Subcutaneous abdominal adipose tissue (tissue), 5 donors: ENCODE measurements at regions not wholly inside any gene's neighbourhood (a gene's known extent, or its start where the extent isn't known, plus 50 kb on each side); places are given as distances from the start of the nearest gene placed in this dataset.

Experiments
- H3K27ac ChIP-seq: one replicate; pipeline ENCODE4 v1.7.0; 2013; ENCODE audit warnings: low read depth, mild to moderate bottlenecking, inconsistent platforms, low read length, moderate library complexity
- H3K27me3 ChIP-seq, 5 donors: one replicate each; pipeline ENCODE4 v1.7.0; 2013; ENCODE audit warnings: low read length in 5 of 5, inconsistent platforms in 1 of 5; ENCODE audit not compliant: control insufficient read depth in 5 of 5, insufficient read depth in 4 of 5
- H3K36me3 ChIP-seq, 5 donors: one replicate each; pipeline ENCODE4 v1.7.0; 2013; ENCODE audit warnings: low read length in 5 of 5; ENCODE audit not compliant: control insufficient read depth in 5 of 5, insufficient read depth in 5 of 5
- H3K4me1 ChIP-seq, 5 donors: one replicate each; pipeline ENCODE4 v1.7.0; 2013; ENCODE audit warnings: low read length in 5 of 5, mild to moderate bottlenecking in 3 of 5, moderate library complexity in 1 of 5; ENCODE audit not compliant: control insufficient read depth in 5 of 5, insufficient read depth in 5 of 5
- H3K4me3 ChIP-seq, 5 donors: one replicate each; pipeline ENCODE4 v1.7.0; 2013; ENCODE audit warnings: low read length in 5 of 5, low read depth in 1 of 5
- H3K9ac ChIP-seq, 5 donors: one replicate each; pipeline ENCODE4 v1.7.0; 2013; ENCODE audit warnings: low read length in 5 of 5, mild to moderate bottlenecking in 4 of 5, moderate library complexity in 3 of 5
- H3K9me3 ChIP-seq, 5 donors: one replicate each; pipeline ENCODE4 v1.7.0; 2013; ENCODE audit warnings: low read length in 5 of 5; ENCODE audit not compliant: control insufficient read depth in 5 of 5
- donor health status: healthy.
- donor health status: healthy.
- donor health status: healthy.
- donor health status: healthy.
- donor health status: healthy.

- H3K9me3 ChIP-seq: no peaks in the 10 kb centered on the region
These were observed 68.1 kb upstream of the FGF3 start for GRCh38 chr11:69887330-69887729.

DNA sequence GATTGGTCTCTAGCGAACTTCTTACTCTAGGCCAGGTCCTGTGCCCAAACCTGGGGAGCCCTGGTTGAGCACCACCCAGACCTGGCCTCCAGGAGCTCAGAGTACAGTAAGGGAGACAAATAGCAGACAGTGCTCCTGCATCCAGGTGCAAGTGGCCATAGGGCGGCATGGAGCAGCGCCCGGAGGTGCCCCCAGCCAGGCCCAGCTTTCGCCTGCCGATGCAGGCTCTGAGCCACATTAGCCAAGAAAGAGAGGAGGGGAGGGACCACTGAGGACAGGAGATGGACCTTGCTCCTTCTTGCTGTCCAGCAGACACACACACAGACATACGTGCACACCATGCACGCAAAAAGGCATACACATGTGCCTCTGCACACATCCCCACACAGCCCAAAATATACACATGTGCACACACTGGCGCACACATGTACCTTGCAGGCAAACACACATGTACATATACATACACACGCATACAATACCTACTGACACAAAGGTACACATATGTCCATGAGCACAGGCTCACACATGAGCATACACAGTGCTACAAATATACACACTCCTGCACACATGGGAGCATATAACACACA, 68.7 kb upstream of the FGF3 start:
- H3K27me3 ChIP-seq: peaks cover 18 to 52% (median 48%) of the 10 kb centered on the region in 5 donors
- no peak overlapping the region for H3K4me3 ChIP-seq
- no peaks in the 10 kb centered on the region for H3K36me3 ChIP-seq
- H3K9me3 ChIP-seq: no peaks in the 10 kb centered on the region
- no peak overlapping the region for H3K9ac ChIP-seq
- no peak overlapping the region for H3K27ac ChIP-seq
- peaks cover 0 to 11% (median 2%) of the 10 kb centered on the region in 5 donors for H3K4me1 ChIP-seq

More at GRCh38 chr11:69887330-69887729, 68.1 kb upstream of the FGF3 start:
- no peak overlapping the region for H3K27ac ChIP-seq
- no peak overlapping the region for H3K4me3 ChIP-seq
- no peaks in the 10 kb centered on the region for H3K36me3 ChIP-seq
- H3K4me1 ChIP-seq: peaks cover 0 to 9% (median 2%) of the 10 kb centered on the region in 5 donors
- H3K27me3 ChIP-seq: peaks cover 16 to 48% (median 42%) of the 10 kb centered on the region in 5 donors
- H3K9ac ChIP-seq: no peak overlapping the region

DNA sequence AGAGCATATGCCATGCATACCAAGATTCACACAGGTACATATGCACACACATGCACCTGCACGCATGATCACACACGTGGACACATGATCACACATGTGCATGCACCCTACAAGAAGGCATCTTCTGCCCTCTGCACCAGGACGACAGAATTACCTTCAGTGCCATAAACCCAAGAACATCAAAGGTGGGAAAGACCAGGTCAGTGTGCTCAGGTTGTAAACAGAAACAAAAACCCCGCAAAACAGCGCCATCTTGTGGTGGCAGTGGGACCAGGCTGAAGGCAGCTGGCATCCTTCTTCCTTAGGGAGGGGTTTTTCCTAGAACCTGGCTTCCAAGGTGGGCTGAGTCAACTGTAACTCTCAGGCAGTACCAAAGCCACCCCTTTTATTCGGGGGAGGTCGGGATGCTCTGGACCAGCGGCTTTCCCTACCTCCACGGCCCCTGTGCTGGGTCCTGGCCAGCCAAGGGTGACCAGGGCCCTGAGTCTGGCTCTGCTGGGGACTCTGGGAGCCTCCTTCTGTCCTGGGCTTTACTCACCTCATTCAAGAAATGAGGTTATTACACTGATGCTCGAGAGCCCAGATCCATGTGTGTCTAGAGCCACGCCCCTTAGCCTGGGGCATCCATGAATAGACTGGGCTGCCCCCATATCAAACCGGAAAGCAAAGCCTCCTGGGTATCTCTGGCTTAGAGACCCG, 69.4 kb upstream of the FGF3 start:
- Histone ChIP-seq H3K9ac (no peak overlapping the region), H3K9me3 (no peaks in the 10 kb centered on the region), H3K27me3 (peaks cover 20 to 53% (median 51%) of the 10 kb centered on the region in 5 donors), H3K4me1 (peaks cover 0 to 12% (median 2%) of the 10 kb centered on the region in 5 donors), H3K27ac (no peak overlapping the region), H3K36me3 (no peaks in the 10 kb centered on the region), H3K4me3 (no peak overlapping the region)

GRCh38 chr11:69889400-69890318, 70.4 kb upstream of the FGF3 start:
- Histone ChIP-seq H3K9ac (no peak overlapping the region), H3K27me3 (peaks cover 21 to 56% (median 50%) of the 10 kb centered on the region in 5 donors), H3K36me3 (no peaks in the 10 kb centered on the region), H3K4me1 (peaks cover 0 to 12% (median 2%) of the 10 kb centered on the region in 5 donors), H3K4me3 (no peak overlapping the region), H3K9me3 (no peaks in the 10 kb centered on the region), H3K27ac (no peak overlapping the region)

- no peak overlapping the region for H3K27ac ChIP-seq
- H3K36me3 ChIP-seq: no peaks in the 10 kb centered on the region
- peaks cover 0 to 12% (median 2%) of the 10 kb centered on the region in 5 donors for H3K4me1 ChIP-seq
- no peaks in the 10 kb centered on the region for H3K9me3 ChIP-seq
- H3K4me3 ChIP-seq: no peak overlapping the region
- peaks cover 29 to 61% (median 52%) of the 10 kb centered on the region in 5 donors for H3K27me3 ChIP-seq
- H3K9ac ChIP-seq: no peak overlapping the region
These were observed 71.3 kb upstream of the FGF3 start for GRCh38 chr11:69890476-69890875.

- Histone ChIP-seq H3K36me3 (no peaks in the 10 kb centered on the region), H3K4me3 (no peak overlapping the region), H3K27me3 (peaks cover 30 to 62% (median 52%) of the 10 kb centered on the region in 5 donors), H3K9ac (no peak overlapping the region), H3K9me3 (no peaks in the 10 kb centered on the region), H3K4me1 (peaks cover 0 to 12% (median 2%) of the 10 kb centered on the region in 5 donors), H3K27ac (no peak overlapping the region)
These were observed 72.4 kb upstream of the FGF3 start for GRCh38 chr11:69891421-69892236.

DNA sequence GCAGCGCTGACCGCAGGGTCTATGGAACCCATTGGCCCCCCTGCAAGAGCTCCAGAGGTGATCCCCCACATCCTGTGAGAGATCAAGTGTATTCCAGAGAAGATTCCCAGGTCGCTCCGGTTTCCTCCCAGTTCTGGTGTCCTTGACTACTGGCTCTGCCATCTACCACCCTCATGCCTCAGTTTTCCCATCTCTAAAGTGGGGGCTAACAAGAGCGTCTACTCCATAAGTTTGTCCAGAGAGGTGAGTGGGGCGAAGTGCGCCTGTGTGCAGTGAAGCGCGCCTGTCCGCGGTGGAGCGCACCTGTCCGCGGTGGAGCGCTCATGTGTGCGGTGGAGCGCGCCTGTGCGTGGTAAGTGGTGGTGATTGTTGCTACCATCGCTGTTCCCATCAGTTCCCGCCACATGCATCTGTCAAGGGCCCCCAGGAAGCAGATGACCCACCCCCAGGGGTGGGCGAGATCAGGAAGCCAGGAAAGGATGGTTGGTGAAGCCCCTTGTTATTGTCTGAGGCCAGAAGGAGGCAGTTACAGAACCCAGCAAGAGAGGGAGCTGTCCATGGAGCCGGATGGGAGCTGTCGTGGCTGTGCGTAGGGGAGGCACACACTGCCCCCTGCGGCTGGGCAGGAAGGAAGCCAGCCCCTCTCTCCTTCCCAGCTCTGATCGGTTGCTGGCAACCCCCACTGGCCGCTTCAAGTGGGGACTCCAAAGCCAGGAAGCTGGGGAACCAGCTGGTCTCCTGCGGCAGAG, 73.2 kb upstream of the FGF3 start:
- H3K9me3 ChIP-seq: no peaks in the 10 kb centered on the region
- H3K4me1 ChIP-seq: peaks cover 0 to 12% (median 2%) of the 10 kb centered on the region in 5 donors
- H3K4me3 ChIP-seq: no peak overlapping the region
- H3K27me3 ChIP-seq: peaks cover 30 to 65% (median 52%) of the 10 kb centered on the region in 5 donors
- no peak overlapping the region for H3K9ac ChIP-seq
- no peak overlapping the region for H3K27ac ChIP-seq
- H3K36me3 ChIP-seq: no peaks in the 10 kb centered on the region

DNA sequence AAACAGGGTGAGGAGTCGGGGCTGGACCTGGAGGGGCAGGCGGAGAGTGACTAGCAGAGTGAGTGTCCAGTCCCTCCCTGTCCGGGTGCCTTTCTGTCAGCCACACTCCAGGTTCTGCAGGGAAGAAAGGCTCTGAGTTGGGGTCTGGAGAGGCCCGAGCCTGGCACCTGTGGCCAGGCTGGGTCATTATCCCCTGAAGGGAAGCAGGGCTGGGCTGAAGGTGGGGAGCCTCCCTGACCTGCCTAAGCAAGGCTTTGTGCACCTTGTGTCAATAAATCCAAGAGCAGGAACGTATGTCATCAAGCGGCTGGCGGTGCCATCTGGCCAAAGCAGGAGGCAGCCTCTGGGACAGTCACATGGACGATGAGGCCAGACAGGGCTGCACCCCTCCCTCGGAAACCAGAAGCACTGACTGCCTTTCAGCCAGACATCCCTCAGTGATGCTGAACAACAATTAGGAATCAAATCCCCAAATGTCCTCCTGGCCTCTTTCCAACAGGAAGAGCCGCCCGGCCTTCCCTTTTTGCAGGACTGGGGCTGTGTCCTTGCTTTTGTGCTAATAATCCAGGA, 73.9 kb upstream of the FGF3 start:
- H3K27me3 ChIP-seq: peaks cover 30 to 65% (median 52%) of the 10 kb centered on the region in 5 donors

More for the DNA sequence above, 73.9 kb upstream of the FGF3 start:
- H3K4me3 ChIP-seq: no peak overlapping the region
- H3K27ac ChIP-seq: no peak overlapping the region
- no peak overlapping the region for H3K9ac ChIP-seq
- H3K9me3 ChIP-seq: no peaks in the 10 kb centered on the region
- no peaks in the 10 kb centered on the region for H3K36me3 ChIP-seq
- H3K4me1 ChIP-seq: peaks cover 0 to 12% (median 2%) of the 10 kb centered on the region in 5 donors
